ENCODE measurements at regions not wholly inside any gene's neighbourhood (a gene's known extent, or its start where the extent isn't known, plus 50 kb on each side); places are given as distances from the start of the nearest gene placed in this dataset.

DNA sequence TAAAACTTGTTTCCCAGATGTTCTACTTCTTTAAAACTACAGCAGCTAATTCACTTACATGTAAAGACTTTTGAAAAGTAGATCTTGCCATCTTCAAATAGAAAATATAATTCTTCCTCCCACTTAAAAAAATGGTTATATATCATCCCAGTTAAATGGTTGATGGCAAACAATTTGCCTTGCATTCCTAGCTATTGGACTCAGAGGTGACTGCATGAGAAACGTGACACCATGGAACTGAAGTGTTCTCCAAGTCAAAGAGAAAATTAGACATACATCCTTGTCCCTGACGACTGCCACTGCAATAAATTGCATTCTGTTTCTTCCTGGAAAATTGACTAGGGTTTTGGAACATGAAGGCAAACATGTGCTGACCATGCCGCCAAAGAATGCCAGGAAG, 95.0 kb upstream of the POM121L12 start (continued):
- TF ChIP-seq, protein P1, sequence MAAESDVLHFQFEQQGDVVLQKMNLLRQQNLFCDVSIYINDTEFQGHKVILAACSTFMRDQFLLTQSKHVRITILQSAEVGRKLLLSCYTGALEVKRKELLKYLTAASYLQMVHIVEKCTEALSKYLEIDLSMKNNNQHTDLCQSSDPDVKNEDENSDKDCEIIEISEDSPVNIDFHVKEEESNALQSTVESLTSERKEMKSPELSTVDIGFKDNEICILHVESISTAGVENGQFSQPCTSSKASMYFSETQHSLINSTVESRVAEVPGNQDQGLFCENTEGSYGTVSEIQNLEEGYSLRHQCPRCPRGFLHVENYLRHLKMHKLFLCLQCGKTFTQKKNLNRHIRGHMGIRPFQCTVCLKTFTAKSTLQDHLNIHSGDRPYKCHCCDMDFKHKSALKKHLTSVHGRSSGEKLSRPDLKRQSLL (tag by site-specific recombination; IDR thresholded peaks at IDR 0.05): no peak
- TF ChIP-seq ZNF394 (tag by site-specific recombination; IDR thresholded peaks at IDR 0.05; ENCODE audit: borderline replicate concordance) (no peak), SALL2 (tag by site-specific recombination; IDR thresholded peaks at IDR 0.05; ENCODE audit: borderline replicate concordance) (no peak), SCRT2 (tag by site-specific recombination; IDR thresholded peaks at IDR 0.05) (no peak), ZNF248 (tag by site-specific recombination; IDR thresholded peaks at IDR 0.05) (no peak), ZNF776 (tag by site-specific recombination; IDR thresholded peaks at IDR 0.05; ENCODE audit: borderline replicate concordance) (no peak), ZNF169 (tag by site-specific recombination; IDR thresholded peaks at IDR 0.05) (no peak), KLF7 (tag by site-specific recombination; IDR thresholded peaks at IDR 0.05; ENCODE audit: borderline replicate concordance) (no peak)
- TF ChIP-seq, protein P2, sequence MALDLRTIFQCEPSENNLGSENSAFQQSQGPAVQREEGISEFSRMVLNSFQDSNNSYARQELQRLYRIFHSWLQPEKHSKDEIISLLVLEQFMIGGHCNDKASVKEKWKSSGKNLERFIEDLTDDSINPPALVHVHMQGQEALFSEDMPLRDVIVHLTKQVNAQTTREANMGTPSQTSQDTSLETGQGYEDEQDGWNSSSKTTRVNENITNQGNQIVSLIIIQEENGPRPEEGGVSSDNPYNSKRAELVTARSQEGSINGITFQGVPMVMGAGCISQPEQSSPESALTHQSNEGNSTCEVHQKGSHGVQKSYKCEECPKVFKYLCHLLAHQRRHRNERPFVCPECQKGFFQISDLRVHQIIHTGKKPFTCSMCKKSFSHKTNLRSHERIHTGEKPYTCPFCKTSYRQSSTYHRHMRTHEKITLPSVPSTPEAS (tag by site-specific recombination; IDR thresholded peaks at IDR 0.05): no peak

DNA sequence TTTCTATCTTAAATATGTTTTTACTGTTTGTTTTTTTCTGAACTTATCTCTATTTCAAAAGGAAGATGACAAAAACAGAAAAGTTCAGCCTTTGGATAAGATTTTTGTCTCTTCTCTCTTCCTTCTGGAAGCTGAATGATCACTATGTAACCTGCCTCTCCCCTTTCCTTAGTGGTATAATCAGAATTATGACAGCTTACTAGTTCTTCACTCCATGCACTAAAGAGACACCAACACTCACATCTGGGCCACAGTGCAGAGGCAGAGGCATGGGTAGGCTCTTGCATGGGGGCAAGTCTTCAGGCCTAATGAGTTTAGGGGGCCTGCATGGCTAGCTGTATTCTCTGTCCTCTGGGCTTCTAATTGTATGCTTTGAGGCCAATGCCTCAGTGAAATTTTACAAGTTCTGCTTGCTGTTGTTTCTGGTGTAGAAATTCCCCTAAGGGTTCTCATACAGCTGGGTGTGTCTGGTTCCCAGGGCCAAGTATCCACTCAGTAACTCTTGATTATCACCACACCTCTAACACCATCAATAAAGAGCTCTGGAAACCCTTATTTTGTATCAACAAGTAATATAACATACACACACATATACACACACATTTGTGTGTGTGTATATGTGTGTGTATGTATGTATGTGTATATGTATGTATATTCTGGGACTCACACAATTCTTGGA, 96.8 kb upstream of the POM121L12 start:
- H3K4me3 ChIP-seq (ENCODE audit: low read depth, low read length): no peak overlapping the region
- H3K9me3 ChIP-seq (ENCODE audit: control insufficient read depth, insufficient read depth, low read depth, low read length): no peaks in the 10 kb centered on the region
- ChIA-PET CTCF (no interaction called here), POLR2A (no interaction called here)
- H3K36me3 ChIP-seq (ENCODE audit: control insufficient read depth in 2 of 2, insufficient read depth in 1 of 2, low read length in 2 of 2): no peaks in the 10 kb centered on the region
- no peaks in the 10 kb centered on the region for H3K4me1 ChIP-seq (ENCODE audit: control insufficient read depth, insufficient read depth, low read length)
- TF ChIP-seq, protein P3, sequence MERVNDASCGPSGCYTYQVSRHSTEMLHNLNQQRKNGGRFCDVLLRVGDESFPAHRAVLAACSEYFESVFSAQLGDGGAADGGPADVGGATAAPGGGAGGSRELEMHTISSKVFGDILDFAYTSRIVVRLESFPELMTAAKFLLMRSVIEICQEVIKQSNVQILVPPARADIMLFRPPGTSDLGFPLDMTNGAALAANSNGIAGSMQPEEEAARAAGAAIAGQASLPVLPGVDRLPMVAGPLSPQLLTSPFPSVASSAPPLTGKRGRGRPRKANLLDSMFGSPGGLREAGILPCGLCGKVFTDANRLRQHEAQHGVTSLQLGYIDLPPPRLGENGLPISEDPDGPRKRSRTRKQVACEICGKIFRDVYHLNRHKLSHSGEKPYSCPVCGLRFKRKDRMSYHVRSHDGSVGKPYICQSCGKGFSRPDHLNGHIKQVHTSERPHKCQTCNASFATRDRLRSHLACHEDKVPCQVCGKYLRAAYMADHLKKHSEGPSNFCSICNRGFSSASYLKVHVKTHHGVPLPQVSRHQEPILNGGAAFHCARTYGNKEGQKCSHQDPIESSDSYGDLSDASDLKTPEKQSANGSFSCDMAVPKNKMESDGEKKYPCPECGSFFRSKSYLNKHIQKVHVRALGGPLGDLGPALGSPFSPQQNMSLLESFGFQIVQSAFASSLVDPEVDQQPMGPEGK (tag by site-specific recombination; IDR thresholded peaks at IDR 0.05): no peak
- TF ChIP-seq, protein P4, sequence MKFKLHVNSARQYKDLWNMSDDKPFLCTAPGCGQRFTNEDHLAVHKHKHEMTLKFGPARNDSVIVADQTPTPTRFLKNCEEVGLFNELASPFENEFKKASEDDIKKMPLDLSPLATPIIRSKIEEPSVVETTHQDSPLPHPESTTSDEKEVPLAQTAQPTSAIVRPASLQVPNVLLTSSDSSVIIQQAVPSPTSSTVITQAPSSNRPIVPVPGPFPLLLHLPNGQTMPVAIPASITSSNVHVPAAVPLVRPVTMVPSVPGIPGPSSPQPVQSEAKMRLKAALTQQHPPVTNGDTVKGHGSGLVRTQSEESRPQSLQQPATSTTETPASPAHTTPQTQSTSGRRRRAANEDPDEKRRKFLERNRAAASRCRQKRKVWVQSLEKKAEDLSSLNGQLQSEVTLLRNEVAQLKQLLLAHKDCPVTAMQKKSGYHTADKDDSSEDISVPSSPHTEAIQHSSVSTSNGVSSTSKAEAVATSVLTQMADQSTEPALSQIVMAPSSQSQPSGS (tag by site-specific recombination; IDR thresholded peaks at IDR 0.05; ENCODE audit: low read depth): no peak
- no peak for TF ChIP-seq GLI4 (tag by site-specific recombination; IDR thresholded peaks at IDR 0.05)
- TF ChIP-seq SETDB1 (IDR thresholded peaks at IDR 0.05; ENCODE audit: insufficient read length, low read length): no peak
- TF ChIP-seq ZXDB (tag by site-specific recombination; IDR thresholded peaks at IDR 0.05): no peak
- no peak overlapping the region for H3K27ac ChIP-seq (ENCODE audit: extremely low read depth, low read depth, low read length)

DNA sequence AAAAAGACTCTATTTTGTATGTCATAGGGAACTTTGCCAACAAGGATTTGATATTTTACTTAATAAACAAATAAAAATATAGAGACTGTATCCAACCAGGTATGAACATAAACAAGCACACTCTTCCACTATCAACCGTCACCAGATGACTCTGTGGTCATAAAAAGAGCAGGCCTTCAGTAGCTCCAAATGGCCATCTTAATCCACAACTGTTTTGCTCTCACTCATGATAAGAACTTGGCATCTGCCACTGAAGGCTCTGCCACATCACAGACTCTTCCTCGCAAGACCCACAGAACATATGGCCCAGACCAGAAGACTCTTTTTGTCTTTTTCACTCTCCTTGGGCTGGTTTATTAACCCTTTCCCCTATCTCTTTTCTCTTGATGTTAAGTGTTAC, 98.7 kb upstream of the POM121L12 start:
- CTCF ChIA-PET: no interaction called here

More for the DNA sequence above, 98.7 kb upstream of the POM121L12 start:
- Histone ChIP-seq H3K9me3 (ENCODE audit: control insufficient read depth, insufficient read depth, low read depth, low read length) (no peaks in the 10 kb centered on the region), H3K4me3 (ENCODE audit: low read depth, low read length) (no peak overlapping the region), H3K4me1 (ENCODE audit: control insufficient read depth, insufficient read depth, low read length) (no peaks in the 10 kb centered on the region), H3K27ac (ENCODE audit: extremely low read depth, low read depth, low read length) (no peak overlapping the region), H3K36me3 (ENCODE audit: control insufficient read depth in 2 of 2, insufficient read depth in 1 of 2, low read length in 2 of 2) (no peaks in the 10 kb centered on the region)
- POLR2A ChIA-PET: no interaction called here
- TF ChIP-seq ZEB2 (tag by site-specific recombination; IDR thresholded peaks at IDR 0.05) (no peak), HOXD13 (CRISPR knock-in tag; IDR thresholded peaks at IDR 0.05; ENCODE audit: borderline replicate concordance) (no peak), TCF7L2 (IDR thresholded peaks at IDR 0.05; ENCODE audit: borderline replicate concordance, low read depth, low read length) (no peak), ZNF548 (tag by site-specific recombination; IDR thresholded peaks at IDR 0.05) (no peak), EGR2 (tag by site-specific recombination; IDR thresholded peaks at IDR 0.05; ENCODE audit: low read depth) (no peak), HOXC10 (CRISPR knock-in tag; IDR thresholded peaks at IDR 0.05) (no peak), PRDM1 (tag by site-specific recombination; IDR thresholded peaks at IDR 0.05) (no peak), ZIC2 (tag by site-specific recombination; IDR thresholded peaks at IDR 0.05) (no peak)
- TF ChIP-seq, protein P5, sequence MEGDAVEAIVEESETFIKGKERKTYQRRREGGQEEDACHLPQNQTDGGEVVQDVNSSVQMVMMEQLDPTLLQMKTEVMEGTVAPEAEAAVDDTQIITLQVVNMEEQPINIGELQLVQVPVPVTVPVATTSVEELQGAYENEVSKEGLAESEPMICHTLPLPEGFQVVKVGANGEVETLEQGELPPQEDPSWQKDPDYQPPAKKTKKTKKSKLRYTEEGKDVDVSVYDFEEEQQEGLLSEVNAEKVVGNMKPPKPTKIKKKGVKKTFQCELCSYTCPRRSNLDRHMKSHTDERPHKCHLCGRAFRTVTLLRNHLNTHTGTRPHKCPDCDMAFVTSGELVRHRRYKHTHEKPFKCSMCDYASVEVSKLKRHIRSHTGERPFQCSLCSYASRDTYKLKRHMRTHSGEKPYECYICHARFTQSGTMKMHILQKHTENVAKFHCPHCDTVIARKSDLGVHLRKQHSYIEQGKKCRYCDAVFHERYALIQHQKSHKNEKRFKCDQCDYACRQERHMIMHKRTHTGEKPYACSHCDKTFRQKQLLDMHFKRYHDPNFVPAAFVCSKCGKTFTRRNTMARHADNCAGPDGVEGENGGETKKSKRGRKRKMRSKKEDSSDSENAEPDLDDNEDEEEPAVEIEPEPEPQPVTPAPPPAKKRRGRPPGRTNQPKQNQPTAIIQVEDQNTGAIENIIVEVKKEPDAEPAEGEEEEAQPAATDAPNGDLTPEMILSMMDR (tag by site-specific recombination; IDR thresholded peaks at IDR 0.05): no peak

Data from HEK293 (cell line).